ENCODE measurements at regions not wholly inside any gene's neighbourhood (a gene's known extent, or its start where the extent isn't known, plus 50 kb on each side); places are given as distances from the start of the nearest gene placed in this dataset.

- ATAC-seq (ENCODE audit: low read depth), result no peak; the same call in 1 of the 2 replicates
- H3K56ac ChIP-seq (ENCODE audit: extremely low read depth, insufficient read depth, low read length), result no peak overlapping the region
- H3K27me3 ChIP-seq (ENCODE audit: control insufficient read depth, insufficient read depth, low read length), result no peaks in the 10 kb centered on the region
- 20% methylated on average over 2 of the region's 10 CpGs; no CpG with 5 or more reads in 1 of the 2 experiments for WGBS, 2 experiments (ENCODE audit: extremely low coverage in 2 of 2, insufficient read length in 1 of 2)
- BruUV-seq (replicated peaks), result no TSS peak
- no peak for DNase-seq
- H3K4me3 ChIP-seq (ENCODE audit: insufficient read depth, low read depth, low read length), result no peak overlapping the region
- H3K18ac ChIP-seq (ENCODE audit: low read depth, low read length), result no peak overlapping the region
- H2BK15ac ChIP-seq (ENCODE audit: low read depth, low read length), result no peak overlapping the region
- H3K27ac ChIP-seq (ENCODE audit: insufficient read depth, low read length), result no peak overlapping the region
- no peak overlapping the region for H2AK5ac ChIP-seq (ENCODE audit: low read depth, low read length)
- H3K14ac ChIP-seq (replicated peaks; ENCODE audit: low read depth, low read length), result no peak overlapping the region
- no peak overlapping the region for H4K5ac ChIP-seq (ENCODE audit: low read depth, low read length)
- in situ Hi-C loops (cut with MboI; ENCODE audit: low sequenced_read_pairs) (no loop called here), dilution Hi-C loops (cut with HindIII; ENCODE audit: low sequenced_read_pairs, unreplicated experiment) (no loop called here), intact Hi-C loops (cut with micrococcal nuclease) (no loop called here)
- no peaks in the 10 kb centered on the region for H3K36me3 ChIP-seq (ENCODE audit: control insufficient read depth, insufficient read depth, low read length)
- no peak overlapping the region for H2AFZ ChIP-seq (replicated peaks; ENCODE audit: low read length, poor library complexity)
- H2BK20ac ChIP-seq (ENCODE audit: low read depth, low read length), result no peak overlapping the region
- no peak overlapping the region for H3K9ac ChIP-seq (ENCODE audit: low read depth, low read length)
- TF ChIP-seq MXI1 (IDR thresholded peaks at IDR 0.05; ENCODE audit: borderline replicate concordance, low read depth, low read length) (no peak), MAZ (IDR thresholded peaks at IDR 0.05; ENCODE audit: borderline replicate concordance, low read depth, low read length) (no peak), USF2 (IDR thresholded peaks at IDR 0.05; ENCODE audit: low read depth, low read length) (no peak), CEBPB (IDR thresholded peaks at IDR 0.05; ENCODE audit: low read depth, low read length) (no peak), SMC3 (IDR thresholded peaks at IDR 0.05; ENCODE audit: low read depth, low read length) (no peak), CHD1 (IDR thresholded peaks at IDR 0.05; ENCODE audit: low read depth, low read length) (no peak), RCOR1 (IDR thresholded peaks at IDR 0.05; ENCODE audit: insufficient replicate concordance, low read length) (no peak), FOS (IDR thresholded peaks at IDR 0.05; ENCODE audit: low read depth, low read length) (no peak), RFX5 (IDR thresholded peaks at IDR 0.05; ENCODE audit: low read depth, low read length) (no peak), POLR2A (IDR thresholded peaks at IDR 0.05; ENCODE audit: low read depth, low read length) (no peak), RAD21 (IDR thresholded peaks at IDR 0.05; ENCODE audit: low read length) (no peak)
- no peaks in the 10 kb centered on the region for H4K20me1 ChIP-seq (ENCODE audit: insufficient read depth, low read length)
- no peak overlapping the region for H2AK9ac ChIP-seq (replicated peaks; ENCODE audit: low read depth, low read length, poor library complexity)
- no peak overlapping the region for H2BK5ac ChIP-seq (ENCODE audit: low read depth, low read length, poor library complexity, severe bottlenecking)
- ChIA-PET CTCF (no interaction called here), POLR2A (ENCODE audit: unreplicated experiment) (no interaction called here)
- H4K91ac ChIP-seq (ENCODE audit: insufficient read depth, low read depth, low read length), result no peak overlapping the region
- no peaks in the 10 kb centered on the region for H3K79me1 ChIP-seq (ENCODE audit: low read depth in 1 of 2, low read length in 2 of 2)
- H3K9me1 ChIP-seq (ENCODE audit: insufficient read depth, low read length), result no peaks in the 10 kb centered on the region
- H3K4me2 ChIP-seq (ENCODE audit: low read depth, low read length), result no peak overlapping the region
- H3K4ac ChIP-seq (ENCODE audit: low read depth, low read length), result no peak overlapping the region
- no peak overlapping the region for H4K8ac ChIP-seq (ENCODE audit: low read depth in 2 of 2, low read length in 2 of 2)
- no peak overlapping the region for H2BK120ac ChIP-seq (ENCODE audit: low read depth, low read length)
- no peaks in the 10 kb centered on the region for H3K9me3 ChIP-seq (ENCODE audit: control insufficient read depth, insufficient read depth, low read length)
- no peaks in the 10 kb centered on the region for H3K4me1 ChIP-seq (ENCODE audit: control insufficient read depth, insufficient read depth, low read length)
- no peak overlapping the region for H3K23ac ChIP-seq (ENCODE audit: low read depth, low read length)
These were observed 102.9 kb upstream of the ZNF184 start for GRCh38 chr6:27575594-27576361.

All from IMR-90 (cell line).